GM12878 (cell line): ENCODE measurements at regions not wholly inside any gene's neighbourhood (a gene's known extent, or its start where the extent isn't known, plus 50 kb on each side); places are given as distances from the start of the nearest gene placed in this dataset.

Experiments used
- ATAC-seq: fragments of 200-7000 bp; cut with Tn5 transposase; 3 replicates; pipeline ENCODE4 v1.9.1; 2020; ENCODE audit warnings: mild to moderate bottlenecking, moderate library complexity
- BruUV-seq: library from RNA; stranded (reverse); fragments of 400-500 nt; replicated peaks from 2 replicates; lab custom pipeline; 2021; lab: Mats Ljungman, UMichigan
- CTCF ChIA-PET: fragments of 300-600 bp; sonication (Branson Sonifier 250); formaldehyde crosslinking; extraction: SDS; loops from one replicate; lab custom pipeline; 2021; ENCODE audit warnings: inconsistent platforms; lab: Yijun Ruan, JAX
- POLR2A ChIA-PET: fragments of 350-600 bp; formaldehyde crosslinking; extraction: SDS; loops from one replicate; lab custom pipeline; 2021; ENCODE audit warnings: inconsistent platforms; lab: Charles Lee
- RAD21 ChIA-PET: fragments of 300-600 bp; sonication (Branson Sonifier 250); formaldehyde crosslinking; loops from one replicate; lab custom pipeline; 2023; ENCODE audit warnings: antibody characterized with exemption; ENCODE audit not compliant: unreplicated experiment; lab: Charles Lee
- SMC1A ChIA-PET: fragments of 300-600 bp; sonication (Branson Sonifier 250); formaldehyde crosslinking; loops from one replicate; lab custom pipeline; 2023; ENCODE audit not compliant: unreplicated experiment, uncharacterized antibody; lab: Charles Lee
- DNase-seq: peaks from one replicate; pipeline ENCODE4 v3.0.0-alpha.2; 2011; ENCODE audit warnings: low read depth, low spot score
- FAIRE-seq: peaks from 3 replicates; lab custom pipeline; 2011; peaks lifted over from hg19 to GRCh38; lab: Jason Lieb, UNC
- H2AFZ ChIP-seq: 2 replicates; pipeline ENCODE4 v1.6.0; 2011; ENCODE audit warnings: low read depth, low read length, control low read depth; ENCODE audit not compliant: control insufficient read depth
- H3K27ac ChIP-seq: 2 replicates; pipeline ENCODE4 v1.5.1; 2011; ENCODE audit warnings: control low read depth; ENCODE audit not compliant: control insufficient read depth, insufficient read depth
- H3K27me3 ChIP-seq, 2 experiments: replicated peaks in 1 of 2; 2 replicates each; pipeline versions ENCODE4 v1.6.0 to v1.6.1; 2011; ENCODE audit warnings: low read length in 1 of 2; ENCODE audit not compliant: control insufficient read depth in 2 of 2, insufficient read depth in 2 of 2
- H3K36me3 ChIP-seq, 2 experiments: 2 replicates each; pipeline ENCODE4 v1.5.1; 2011; ENCODE audit warnings: low read length in 1 of 2; ENCODE audit not compliant: control insufficient read depth in 2 of 2, insufficient read depth in 2 of 2
- H3K4me1 ChIP-seq: 2 replicates; pipeline ENCODE4 v1.6.1; 2011; ENCODE audit warnings: mild to moderate bottlenecking, low read length, moderate library complexity, mixed read lengths; ENCODE audit not compliant: control insufficient read depth, insufficient read depth
- H3K4me2 ChIP-seq: 2 replicates; pipeline ENCODE4 v1.6.0; 2011; ENCODE audit warnings: control low read depth; ENCODE audit not compliant: control insufficient read depth, insufficient read depth
- H3K4me3 ChIP-seq: fragments of 200-600 bp; sonication (generic); 2 replicates; pipeline ENCODE4 v1.5.1; 2016
- H3K79me2 ChIP-seq: 2 replicates; pipeline ENCODE4 v1.6.0; 2011; ENCODE audit warnings: low read length; ENCODE audit not compliant: control insufficient read depth, insufficient read depth
- H3K9ac ChIP-seq: 2 replicates; pipeline ENCODE4 v1.8.0; 2011; ENCODE audit warnings: low read length, control low read depth, mixed read lengths; ENCODE audit not compliant: control insufficient read depth, insufficient read depth
- H3K9me3 ChIP-seq: replicated peaks from 3 replicates; pipeline ENCODE4 v1.5.1; 2011; ENCODE audit warnings: mild to moderate bottlenecking, low read length; ENCODE audit not compliant: control insufficient read depth, insufficient read depth
- H4K20me1 ChIP-seq: 2 replicates; pipeline ENCODE4 v1.6.0; 2011; ENCODE audit not compliant: control insufficient read depth, insufficient read depth
- KDM1A ChIP-seq: fragments of 200-600 bp; sonication (generic); IDR thresholded peaks from 2 replicates; pipeline ENCODE4 v1.6.1; 2016; ENCODE audit warnings: borderline replicate concordance
- MYB ChIP-seq: fragments of 150-350 bp; IDR thresholded peaks from 2 replicates; pipeline ENCODE4 v1.6.1; 2014; ENCODE audit warnings: mild to moderate bottlenecking, low read depth, low read length, borderline replicate concordance
- NBN ChIP-seq: fragments of 450-650 bp; IDR thresholded peaks from 2 replicates; pipeline ENCODE4 v1.6.1; 2016
- NR2F1 ChIP-seq: fragments of 450-650 bp; conservative IDR thresholded peaks from 2 replicates; pipeline ENCODE4 v1.6.1; 2017; ENCODE audit warnings: mild to moderate bottlenecking
- SUPT20H ChIP-seq: IDR thresholded peaks from 2 replicates; pipeline ENCODE4 v1.6.1; 2011; ENCODE audit warnings: low read depth, mild to moderate bottlenecking, low read length, moderate library complexity, borderline replicate concordance; ENCODE audit not compliant: control insufficient read depth
- ZSCAN29 ChIP-seq: fragments of 450-650 bp; IDR thresholded peaks from 2 replicates; pipeline ENCODE4 v1.6.1; 2017; ENCODE audit warnings: mild to moderate bottlenecking, moderate library complexity
- WGBS: methylation state at CpG from one replicate; pipeline ENCODE4 v1.1.6; 2016; ENCODE audit warnings: low lambda C conversion rate; ENCODE audit not compliant: insufficient replicate concordance, insufficient coverage; ENCODE audit errors: missing lambda C conversion rate; 5-methylcytosine and 5-hydroxymethylcytosine counted together
- in situ Hi-C: fragments of 300-500 bp; cut with MboI; formaldehyde crosslinking; loops from 9 replicates; pipeline ENCODE4 v1.14.3; 2018; ENCODE audit warnings: mixed read lengths
- intact Hi-C: fragments of 100-400 bp; cut with micrococcal nuclease; formaldehyde crosslinking; loops from one replicate; pipeline ENCODE4 v1.14.2; 2022; ENCODE audit not compliant: unreplicated experiment
- TF ChIP-seq, protein P1 (sequence below): fragments of 450-650 bp; IDR thresholded peaks from 2 replicates; pipeline ENCODE4 v1.6.1; 2017; ENCODE audit warnings: mild to moderate bottlenecking, moderate library complexity

DNA sequence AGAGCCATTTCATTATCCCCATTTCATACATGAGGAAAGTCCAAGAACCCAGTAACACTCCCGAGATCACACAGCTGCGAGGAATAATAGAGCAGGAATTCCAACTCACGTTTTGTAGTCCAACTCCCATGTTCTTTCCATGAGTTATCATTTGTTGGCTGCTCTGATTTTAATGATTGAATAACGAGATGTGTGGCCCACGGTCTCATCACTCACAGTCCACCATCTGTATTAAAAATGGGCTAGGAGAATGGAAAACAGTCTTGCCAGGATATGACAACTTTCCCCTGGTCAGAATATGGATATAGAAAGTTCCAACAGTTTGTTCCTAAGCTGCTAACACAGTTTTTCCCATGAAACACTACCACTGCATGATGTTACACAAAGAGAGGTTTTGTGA is 147.5 kb downstream of the METTL4 start:
- BruUV-seq, result no TSS peak
- Histone ChIP-seq H4K20me1 (no peaks in the 10 kb centered on the region), H3K4me3 (no peak overlapping the region), H3K36me3 (no peaks in the 10 kb centered on the region), H3K4me1 (no peaks in the 10 kb centered on the region), H3K27me3 (no peaks in the 10 kb centered on the region; a peak in 1 of 4 replicates), H3K79me2 (no peaks in the 10 kb centered on the region), H3K27ac (no peak overlapping the region), H3K4me2 (no peak overlapping the region), H2AFZ (no peak overlapping the region), H3K9me3 (no peaks in the 10 kb centered on the region), H3K9ac (no peak overlapping the region)
- FAIRE-seq (no peak), ATAC-seq (no peak), DNase-seq (no peak)
- TF ChIP-seq SUPT20H (no peak), MYB (no peak), ZSCAN29 (no peak), KDM1A (no peak), NR2F1 (no peak), NBN (no peak)
- TF ChIP-seq, protein P1, sequence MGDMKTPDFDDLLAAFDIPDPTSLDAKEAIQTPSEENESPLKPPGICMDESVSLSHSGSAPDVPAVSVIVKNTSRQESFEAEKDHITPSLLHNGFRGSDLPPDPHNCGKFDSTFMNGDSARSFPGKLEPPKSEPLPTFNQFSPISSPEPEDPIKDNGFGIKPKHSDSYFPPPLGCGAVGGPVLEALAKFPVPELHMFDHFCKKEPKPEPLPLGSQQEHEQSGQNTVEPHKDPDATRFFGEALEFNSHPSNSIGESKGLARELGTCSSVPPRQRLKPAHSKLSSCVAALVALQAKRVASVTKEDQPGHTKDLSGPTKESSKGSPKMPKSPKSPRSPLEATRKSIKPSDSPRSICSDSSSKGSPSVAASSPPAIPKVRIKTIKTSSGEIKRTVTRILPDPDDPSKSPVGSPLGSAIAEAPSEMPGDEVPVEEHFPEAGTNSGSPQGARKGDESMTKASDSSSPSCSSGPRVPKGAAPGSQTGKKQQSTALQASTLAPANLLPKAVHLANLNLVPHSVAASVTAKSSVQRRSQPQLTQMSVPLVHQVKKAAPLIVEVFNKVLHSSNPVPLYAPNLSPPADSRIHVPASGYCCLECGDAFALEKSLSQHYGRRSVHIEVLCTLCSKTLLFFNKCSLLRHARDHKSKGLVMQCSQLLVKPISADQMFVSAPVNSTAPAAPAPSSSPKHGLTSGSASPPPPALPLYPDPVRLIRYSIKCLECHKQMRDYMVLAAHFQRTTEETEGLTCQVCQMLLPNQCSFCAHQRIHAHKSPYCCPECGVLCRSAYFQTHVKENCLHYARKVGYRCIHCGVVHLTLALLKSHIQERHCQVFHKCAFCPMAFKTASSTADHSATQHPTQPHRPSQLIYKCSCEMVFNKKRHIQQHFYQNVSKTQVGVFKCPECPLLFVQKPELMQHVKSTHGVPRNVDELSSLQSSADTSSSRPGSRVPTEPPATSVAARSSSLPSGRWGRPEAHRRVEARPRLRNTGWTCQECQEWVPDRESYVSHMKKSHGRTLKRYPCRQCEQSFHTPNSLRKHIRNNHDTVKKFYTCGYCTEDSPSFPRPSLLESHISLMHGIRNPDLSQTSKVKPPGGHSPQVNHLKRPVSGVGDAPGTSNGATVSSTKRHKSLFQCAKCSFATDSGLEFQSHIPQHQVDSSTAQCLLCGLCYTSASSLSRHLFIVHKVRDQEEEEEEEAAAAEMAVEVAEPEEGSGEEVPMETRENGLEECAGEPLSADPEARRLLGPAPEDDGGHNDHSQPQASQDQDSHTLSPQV, result no peak
- RAD21 ChIA-PET, result no interaction called here
- intact Hi-C loops, result no loop called here
- in situ Hi-C loops, result no loop called here
- SMC1A ChIA-PET, result interaction anchor here (0.5 to 2.1 kb wide), 2 partner anchors 10 to 353 kb away, joined by 3 to 7 read pairs; no protein-coding TSS in a partner anchor
- POLR2A ChIA-PET, result interaction anchor here (0.6 kb wide), 1 partner anchor 15 kb away, joined by 3 read pairs; no protein-coding TSS in a partner anchor
- WGBS, result 2% methylated on average over 5 of the region's 5 CpGs
- CTCF ChIA-PET, result no interaction called here
